ENCODE measurements at regions not wholly inside any gene's neighbourhood (a gene's known extent, or its start where the extent isn't known, plus 50 kb on each side); places are given as distances from the start of the nearest gene placed in this dataset.

DNA sequence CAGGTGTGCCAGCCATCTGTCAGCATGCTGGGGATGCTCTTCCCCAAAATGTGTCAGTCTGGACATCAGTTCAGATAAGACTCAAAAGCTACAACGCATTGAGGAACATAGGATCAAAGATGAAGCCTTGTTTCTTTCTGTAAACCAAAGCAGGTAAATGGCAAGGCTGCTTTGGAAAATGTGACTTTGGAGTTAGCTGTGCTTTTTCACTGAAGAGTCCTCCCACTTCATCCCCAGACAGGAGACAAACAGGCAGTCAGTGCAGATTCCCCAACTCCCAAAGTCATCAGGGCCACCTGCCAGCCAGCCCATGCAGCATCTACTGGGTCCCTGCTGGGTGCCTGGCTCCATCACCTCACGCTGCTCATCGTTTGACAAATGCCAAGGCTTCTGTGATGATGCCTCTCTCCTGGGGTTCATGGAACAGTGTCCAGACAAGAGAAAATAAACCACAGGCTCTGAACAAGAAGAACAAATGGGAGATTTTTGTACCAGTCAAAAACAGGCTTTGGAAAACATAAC lies 205.0 kb upstream of the BTBD3 start:
- DNase-seq = no peak

DNA sequence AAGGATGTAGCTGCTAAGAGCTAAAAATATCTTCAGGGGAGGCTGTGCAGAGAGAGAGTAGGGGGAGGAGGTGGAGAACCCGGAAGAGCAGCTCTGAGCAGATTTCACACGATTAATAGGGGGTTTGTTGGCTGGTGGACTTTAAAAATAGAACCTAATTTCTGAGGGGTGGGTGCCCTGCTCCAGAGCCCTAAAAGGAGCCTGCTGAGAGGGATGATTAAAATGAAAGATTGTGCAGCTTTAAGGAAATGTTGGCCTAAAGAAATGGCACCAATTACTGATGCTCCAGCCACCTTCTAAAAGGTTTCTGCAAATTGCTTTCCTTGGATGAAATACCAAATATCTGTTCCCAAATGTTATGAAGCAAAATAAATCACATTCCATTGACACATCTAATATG lies 202.8 kb upstream of the BTBD3 start:
- no peak for DNase-seq

DNA sequence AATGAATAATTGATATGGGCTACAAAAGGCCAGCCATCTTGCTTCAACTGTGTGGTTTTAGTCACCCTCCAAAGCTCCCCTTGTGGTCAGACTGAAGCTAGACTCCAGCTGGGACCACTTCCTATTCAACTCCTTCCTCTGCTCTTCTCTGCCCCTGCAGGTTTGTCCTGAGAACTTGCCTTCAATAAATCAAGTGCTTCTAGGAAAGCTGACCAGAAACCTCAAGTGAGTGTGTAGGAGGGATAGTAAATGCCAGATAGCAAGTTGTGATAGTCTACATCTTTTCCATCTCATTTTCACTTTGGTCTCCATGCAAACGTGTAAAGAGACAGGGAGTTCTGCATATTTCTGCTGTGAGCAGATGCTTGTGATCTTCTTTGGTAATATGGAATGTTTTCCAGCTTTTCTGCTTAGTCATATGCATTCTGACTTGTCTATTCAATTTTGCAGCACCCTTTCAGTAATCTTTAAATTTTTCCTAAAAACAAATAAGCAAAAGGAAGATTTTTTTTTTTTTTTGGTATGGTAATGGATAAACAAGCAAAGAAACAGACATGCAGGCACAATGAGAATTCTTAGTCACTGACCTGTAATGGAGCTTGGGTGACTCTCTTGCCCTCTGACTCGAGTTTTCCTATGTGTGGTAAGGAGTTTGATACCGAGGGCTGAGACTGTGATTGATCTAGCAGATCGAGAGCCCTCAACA lies 201.3 kb upstream of the BTBD3 start:
- no peak for DNase-seq

DNA sequence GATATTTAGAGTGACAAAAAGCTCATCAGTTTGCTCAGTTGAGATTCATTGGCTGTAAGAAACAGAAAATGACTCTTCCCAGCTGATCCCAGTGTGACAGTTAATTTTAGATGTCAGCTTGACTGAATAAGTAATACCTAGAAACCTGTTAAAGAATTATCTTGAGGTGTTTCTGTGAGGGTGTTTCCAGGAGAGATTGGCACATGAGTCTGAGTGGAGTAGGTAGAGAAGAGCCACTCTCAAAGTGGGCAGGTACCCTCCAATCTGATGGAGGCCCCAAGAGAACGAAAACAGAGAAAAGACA lies 200.8 kb upstream of the BTBD3 start:
- no peak for DNase-seq

DNA sequence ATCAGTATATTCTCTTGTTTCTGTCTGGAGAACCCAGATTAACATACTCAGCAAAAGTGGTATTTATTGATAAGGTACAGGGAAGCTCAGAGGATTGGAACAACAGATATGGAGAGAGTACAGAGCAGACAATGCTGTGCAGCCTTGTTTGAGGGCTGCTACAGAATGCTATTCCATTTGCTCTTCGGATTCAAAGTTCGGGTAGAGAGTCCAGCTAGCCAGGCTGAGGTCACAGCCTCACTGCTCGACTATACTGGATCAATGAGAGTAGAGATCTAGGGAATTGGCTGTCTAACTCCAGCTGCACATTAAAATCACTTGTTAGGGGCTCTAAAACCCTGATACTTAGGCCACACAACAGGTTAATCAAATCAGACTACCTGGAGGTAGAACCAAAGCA lies 200.1 kb upstream of the BTBD3 start:
- no peak for DNase-seq

DNA sequence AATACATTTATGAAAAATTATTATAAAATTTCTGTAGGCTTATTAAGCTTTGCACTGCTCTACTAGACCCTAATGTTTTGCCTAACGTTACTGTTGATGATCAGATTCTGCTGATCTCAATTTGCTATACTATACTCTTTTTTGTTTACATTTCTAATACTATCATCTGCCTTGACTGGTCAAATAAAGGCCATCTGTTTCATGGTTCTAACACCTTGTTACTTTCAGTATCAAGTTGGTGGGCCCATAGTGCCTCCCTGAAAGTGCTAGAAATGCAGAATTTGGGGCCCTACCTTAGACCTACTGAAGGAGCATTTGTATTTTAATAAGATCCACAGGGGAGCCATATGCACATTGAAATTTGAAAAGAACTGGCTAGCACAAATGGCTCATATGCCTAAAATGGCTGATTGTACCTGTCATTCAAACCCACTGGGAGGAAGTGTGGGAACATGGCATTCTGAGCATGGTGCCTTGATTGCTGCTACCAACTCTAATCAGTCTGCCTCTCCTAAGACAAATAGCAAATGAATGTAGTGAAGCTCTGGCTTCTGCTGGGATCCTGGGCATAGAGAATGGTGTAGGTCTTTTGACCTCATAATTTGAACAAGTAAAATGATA lies 199.1 kb upstream of the BTBD3 start:
- DNase-seq = no peak

DNA sequence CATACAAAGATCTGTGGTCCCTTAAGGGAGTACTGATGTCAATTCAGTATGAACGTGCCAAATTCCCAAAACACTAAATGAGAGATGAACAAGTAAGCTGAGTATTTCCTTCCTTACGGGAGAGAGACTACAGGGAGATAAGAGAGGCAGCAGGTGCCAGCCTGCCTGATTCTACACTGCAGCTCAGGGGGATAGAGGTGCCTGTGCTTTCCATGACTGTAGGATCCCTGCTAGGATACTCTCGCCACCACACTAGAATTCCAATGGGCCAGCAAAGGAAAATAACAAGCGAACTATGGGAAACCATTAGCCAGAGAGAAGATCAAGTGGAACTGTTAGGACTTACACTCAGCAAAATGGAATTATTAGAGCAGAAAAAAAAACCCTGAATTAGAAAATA lies 198.5 kb upstream of the BTBD3 start:
- DNase-seq = no peak

DNA sequence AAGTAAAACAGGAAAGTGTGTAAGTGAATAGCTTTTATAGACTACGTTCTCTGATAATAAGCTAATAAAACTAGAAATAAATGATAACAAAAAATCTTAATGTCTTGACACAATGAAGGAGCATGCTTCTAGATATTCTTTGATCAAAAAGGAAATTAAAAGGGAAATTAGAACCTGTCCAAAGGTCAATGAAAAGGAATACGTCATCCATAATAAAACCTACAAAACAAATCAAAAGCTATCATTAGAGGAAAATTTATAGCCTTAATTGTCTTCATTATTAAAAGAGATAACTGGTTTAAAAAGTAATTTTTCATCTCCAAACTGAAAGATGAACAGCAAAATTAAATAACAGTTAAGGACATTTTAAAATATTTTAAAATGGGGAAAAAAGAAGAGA lies 196.3 kb upstream of the BTBD3 start:
- DNase-seq = no peak

DNA sequence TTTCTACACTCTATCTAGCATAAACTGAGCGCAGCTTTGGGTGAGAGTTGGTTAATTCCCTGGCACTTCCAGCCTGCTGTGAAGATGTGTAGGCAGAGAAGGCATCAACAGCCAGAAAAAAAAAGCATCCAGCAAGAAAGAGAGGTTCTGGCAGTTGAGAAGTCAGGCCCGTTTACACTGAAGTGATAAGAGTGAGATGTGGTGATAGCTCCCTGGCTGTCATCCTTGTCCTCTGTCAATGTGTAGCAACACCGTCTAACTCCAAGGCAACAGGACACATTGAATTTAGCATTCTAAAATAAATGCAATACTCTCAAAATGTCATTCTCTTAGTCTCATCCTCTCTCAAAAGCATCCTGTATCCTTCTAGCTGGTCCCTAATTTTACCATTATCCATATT lies 193.6 kb upstream of the BTBD3 start:
- DNase-seq = no peak

DNA sequence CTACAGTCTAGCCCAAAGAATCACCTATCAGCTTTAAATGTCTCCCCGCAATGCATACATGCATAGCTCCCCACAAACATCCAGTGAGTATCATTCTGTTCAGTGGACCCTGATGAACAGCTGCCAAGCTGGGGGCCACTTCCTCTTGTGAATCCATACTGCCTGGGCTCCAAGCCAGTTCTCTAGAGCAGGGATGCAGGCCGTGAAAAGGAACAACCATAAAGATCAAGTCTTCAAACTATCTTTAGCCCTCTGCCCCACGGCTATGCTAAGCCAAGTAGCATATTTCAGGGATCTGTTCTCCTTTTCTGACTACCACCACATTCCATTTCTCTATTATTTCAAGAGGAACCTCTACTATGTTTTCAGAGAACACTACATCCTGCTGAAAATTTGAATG lies 191.7 kb upstream of the BTBD3 start:
- DNase-seq = no peak

DNA sequence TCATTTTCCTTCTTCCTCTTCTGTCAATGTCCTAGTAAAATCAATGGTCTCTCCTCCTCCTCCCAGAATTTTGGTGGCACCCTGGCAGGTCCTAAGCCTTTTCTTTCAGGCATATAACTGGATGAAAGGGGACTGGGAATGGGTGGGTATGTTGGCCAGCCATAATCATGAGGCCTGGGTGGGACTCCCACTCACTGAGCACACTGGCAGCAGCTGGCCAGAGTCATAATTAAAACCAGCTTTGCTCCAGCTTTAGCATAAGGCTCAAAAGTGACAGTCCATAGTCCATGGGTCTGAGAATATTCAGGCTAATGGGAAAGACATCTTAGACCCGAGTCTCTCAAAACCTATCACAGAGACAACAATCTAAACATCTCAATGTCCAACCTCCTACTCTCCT lies 190.0 kb upstream of the BTBD3 start:
- DNase-seq = no peak

DNA sequence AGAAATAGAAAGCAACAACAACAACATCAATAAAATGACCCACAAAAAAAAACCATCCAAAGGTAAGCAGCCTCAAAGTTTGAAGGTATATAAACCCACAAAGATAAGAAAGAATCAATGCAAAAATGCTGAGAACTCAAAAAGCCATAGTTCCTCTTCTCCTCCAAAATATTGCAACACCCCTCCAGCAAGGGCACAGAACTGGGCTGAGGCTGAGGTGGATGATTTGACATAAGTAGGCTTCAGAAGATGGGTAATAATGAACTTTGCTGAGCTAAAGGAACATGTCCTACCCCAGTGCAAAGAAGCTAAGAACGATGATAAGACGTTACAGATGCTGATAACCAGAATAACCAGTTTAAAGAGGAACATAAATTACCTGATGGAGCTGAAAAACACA lies 188.8 kb upstream of the BTBD3 start:
- no peak for DNase-seq

DNA sequence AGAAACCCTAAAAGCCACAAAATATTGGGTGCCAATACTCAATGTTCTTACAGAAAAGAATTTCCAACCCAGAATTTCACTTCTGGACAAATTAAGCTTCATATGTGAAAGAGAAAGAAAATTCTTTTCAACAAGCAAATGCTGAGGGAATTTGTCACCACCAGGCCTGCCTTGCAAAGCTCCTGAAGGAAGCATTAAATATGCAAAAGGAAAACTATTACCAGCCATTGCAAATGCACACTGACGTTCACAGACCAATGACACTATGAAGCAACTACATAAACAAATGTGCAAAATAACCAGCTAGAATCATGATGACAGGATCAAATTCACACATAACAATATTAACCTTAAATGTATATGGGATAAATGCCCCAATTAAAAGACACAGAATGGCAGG lies 187.9 kb upstream of the BTBD3 start:
- DNase-seq = no peak

DNA sequence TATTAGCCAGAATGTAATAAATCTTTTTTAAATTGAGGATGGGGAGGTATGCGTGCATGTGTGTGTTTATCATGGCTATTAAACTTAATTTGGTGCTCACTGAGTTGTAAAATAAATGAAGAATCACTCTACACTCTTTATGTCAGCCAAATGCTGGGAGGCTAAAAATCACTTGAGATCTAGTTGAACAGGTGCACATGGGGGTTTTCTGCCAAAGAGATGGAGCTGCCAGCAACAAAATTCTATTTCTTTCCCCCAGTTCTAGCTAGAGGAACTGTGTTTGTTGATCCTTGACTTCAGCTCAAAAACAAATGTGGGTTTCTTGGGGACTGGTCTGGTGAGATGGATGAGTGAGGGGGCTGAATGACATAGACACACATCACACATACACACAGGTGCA lies 183.3 kb upstream of the BTBD3 start:
- no peak for DNase-seq

DNA sequence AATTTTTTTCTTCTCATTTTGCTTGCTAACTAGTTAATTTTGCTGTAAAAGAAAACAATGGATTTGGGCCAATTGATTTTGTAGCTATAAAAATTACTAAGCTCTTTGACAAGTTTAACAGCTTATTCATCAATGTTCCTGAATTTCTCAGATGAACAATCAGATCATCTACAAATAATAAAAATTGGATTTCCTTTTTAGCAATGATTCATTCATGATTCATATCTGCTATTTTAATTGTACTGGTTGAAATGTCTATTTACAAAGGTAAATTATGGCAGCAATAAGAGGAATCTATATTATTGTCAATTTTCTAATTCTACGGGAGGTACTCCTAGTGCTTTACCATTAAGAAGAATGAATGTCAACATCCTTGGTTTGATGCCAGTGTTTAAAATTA lies 178.8 kb upstream of the BTBD3 start:
- no peak for DNase-seq

DNA sequence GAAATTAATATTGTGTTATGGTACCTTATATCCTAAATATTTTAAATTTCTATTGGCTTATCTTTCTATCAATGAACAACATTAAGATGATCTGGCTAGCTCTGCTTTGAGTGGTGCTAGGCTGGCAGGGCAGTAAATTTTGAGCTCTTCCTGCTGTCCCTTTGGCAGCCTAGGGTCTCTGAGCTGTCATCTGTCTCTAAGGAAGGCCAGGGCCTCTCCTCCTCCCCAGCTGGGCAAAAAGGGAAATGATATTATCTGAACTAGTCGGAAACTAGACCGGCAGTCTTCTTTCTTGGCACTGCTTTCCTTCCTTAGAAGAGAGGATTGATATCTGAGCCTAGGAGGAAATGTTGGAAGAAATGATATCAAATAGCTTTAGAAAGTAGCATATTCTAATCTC lies 176.7 kb upstream of the BTBD3 start:
- no peak for DNase-seq

DNA sequence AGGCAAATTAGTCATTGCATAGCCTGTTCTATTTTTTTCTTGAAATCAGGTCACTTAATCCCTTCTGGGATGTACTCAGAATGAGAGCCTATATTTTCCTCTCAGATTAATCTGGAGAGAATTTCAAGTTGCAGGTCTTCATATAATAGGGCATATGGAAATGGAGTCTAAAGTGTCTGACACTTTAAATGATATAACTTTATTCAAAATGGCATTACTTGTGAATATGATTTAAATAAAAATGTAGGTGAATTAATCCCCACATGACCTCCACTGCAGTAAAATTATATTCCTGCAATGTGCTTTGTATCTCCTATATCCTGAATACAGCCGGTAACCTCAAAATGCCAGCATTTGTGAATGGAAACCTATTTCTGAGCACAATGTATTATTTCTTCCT lies 172.5 kb upstream of the BTBD3 start:
- DNase-seq = no peak

DNA sequence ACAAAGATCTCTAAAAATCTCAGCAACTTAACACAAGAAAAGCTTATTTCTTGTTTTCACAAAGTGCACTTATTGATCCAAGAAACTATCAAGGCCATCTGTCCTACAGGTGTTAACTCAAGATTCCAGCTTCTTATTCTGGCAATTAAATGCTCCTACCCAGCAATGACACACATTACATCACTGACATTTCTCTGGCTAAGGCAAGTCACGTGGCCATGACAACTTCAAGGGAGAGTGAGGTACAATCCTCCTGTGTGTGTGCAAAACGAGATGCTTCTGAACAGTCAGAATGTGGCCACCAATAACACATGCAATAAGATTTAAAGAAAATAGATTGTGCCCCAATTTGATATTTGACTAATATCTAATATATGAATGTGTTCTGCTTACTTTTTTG lies 169.3 kb upstream of the BTBD3 start:
- no peak for DNase-seq

DNA sequence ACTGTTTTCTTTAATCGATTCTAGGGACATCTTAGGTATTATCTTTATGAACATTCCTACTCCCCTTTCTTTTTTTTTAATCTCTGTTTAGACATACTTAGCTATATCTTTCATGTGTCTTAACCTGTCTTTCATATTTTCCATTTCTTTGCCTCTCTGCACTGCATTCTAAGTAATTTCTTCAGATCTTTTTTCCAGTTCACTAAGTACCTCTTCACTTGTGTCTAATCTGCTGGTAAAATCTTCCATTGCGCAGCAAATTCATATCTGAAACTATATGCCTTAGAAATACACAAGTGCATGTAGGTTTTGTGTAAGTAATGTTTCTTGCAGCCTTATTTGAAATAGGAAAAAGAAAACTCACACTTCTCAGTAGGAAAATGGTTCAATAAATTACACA lies 165.4 kb upstream of the BTBD3 start:
- no peak for DNase-seq

DNA sequence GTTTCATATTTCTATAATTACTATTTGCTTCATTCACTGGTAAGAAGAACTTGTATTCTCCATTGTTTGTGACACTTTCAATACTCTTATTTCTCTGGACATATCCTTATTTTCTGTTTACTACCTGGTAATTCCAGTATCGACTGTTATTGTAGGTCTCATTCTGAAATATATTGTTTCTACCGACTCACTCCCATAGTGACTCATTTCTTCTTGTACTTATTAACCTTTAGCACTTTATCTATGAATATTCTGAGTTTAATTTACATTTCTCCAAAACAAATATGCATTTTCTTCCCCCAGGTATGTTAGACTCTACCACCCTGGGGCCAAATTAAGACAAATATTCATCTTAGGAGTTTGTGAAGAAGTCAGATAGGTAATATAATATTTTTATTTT lies 164.5 kb upstream of the BTBD3 start:
- no peak for DNase-seq

DNA sequence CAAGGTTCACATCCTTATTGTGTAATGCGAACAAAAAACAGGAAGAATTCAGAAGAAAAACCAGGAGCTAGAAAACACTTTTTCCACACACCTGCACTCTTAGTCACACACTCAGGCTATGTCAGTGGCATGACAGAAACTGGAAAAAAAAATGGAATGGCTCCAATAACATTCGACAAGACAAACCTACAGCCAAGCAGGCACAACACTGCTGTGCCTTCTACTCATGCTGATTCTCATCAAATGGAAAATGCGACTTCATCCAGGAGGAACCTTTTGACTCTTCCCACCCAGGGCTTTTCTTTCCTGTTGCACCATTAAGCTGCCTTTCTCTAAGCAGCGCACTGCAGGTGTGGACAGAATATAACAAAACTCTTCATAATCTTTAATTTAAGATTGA lies 163.2 kb upstream of the BTBD3 start:
- no peak for DNase-seq

DNA sequence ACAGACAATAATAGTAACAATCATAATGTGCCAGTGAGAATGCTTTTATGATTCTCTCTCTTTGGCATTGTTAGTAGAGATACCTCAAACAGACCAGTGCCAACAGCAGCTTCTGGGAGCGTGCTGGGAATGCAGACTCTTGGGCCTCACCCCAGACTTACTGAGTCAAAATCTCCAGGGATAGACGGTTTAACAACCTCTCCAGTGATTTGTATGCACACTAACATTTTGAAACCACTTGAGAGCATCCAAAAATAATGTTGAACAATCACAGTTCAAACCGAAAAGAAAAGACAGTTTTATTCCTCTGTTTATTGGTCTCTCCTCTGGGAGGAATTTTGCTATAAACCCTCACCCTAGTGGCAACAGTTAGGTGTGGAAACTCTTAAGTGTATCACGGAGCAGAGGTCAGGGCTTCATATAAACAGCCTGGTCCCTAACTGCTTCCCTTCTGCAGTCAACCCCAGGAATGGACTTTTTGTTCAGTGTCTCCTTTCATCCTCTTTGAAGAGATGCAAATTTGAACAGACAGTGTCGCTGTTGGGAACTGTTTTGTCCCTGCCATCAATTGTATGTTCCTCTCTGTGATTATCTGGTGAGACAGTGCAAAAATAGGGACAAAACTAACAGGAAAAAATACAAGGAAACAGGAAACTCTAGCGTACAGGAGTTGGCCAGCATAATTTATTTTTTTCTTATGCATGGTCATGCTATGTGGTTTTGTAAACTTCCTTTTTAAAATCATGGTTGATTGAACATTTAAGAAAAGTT lies 162.4 kb upstream of the BTBD3 start:
- no peak for DNase-seq

DNA sequence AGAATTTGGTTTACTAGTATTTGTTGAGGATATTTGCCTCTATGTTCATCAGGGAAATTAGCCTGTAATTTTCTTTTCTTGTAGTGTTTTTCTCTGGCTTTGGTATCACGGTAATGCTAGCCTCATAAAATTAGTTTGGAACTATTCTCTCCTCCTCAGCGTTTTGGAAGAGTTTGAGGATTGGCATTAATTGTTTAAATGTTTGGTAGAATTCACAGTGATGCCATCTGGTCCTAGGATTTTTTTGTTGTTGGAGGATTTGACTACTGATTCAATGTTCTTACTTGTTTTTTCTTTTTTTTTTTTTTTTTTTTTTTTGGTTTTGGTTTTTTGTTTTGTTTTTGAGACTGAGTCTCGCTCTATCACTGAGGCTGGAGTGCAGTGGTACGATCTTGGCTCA lies 156.2 kb upstream of the BTBD3 start:
- no peak for DNase-seq

DNA sequence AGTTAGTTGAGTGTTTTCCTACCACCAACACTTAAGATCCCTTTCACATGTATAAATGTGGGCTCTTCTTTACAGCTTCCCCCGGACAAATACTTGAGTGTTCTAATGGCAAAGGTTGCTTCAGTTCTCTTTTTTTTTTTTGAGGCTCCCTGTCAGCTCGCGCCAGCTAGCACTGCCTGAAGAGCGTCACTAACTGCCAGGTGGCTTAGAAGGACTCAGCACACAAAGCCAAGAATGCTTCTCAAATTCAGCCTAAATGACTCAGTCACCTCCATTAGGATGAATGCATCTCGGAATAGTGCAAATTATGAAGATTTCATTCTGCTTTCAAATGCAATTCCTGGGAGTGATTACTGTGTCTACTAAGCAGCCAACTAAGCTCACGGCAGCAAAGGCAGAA lies 150.7 kb upstream of the BTBD3 start:
- no peak for DNase-seq

DNA sequence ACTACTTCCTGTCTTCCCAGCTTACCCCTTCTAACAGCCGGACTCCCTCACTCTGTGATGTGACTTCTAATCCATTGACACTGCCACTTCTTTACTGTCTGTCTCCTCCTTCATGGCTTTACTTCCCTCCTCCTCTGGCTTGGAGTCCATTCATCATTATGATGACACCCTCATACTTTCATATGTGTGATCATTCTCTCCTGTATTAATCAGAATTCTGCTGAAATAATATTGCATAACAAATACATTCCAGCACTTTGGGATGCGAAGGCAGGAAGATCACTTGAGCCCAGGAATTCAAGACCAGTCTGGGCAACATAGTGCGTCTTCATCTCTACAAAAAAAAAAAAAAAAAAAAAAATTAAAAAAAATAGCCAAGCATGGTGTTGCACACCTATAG lies 147.9 kb upstream of the BTBD3 start:
- DNase-seq = no peak
